GM19463 (cell line): ENCODE measurements at regions not wholly inside any gene's neighbourhood (a gene's known extent, or its start where the extent isn't known, plus 50 kb on each side); places are given as distances from the start of the nearest gene placed in this dataset.
"Not testable (repeated sequence)": the region's sequence is repeated elsewhere in the genome, so short reads cannot be mapped to it uniquely, and the experiment has no call there.

Source experiments
- ATAC-seq: cut with Tn5 transposase; IDR thresholded peaks from one replicate; pipeline ENCODE4 v1.9.1; 2021; ENCODE audit warnings: mild to moderate bottlenecking, moderate library complexity; ENCODE audit not compliant: unreplicated experiment

GRCh38 chr2:167383610-167384194 is 495.4 kb downstream of the XIRP2 start:
- ATAC-seq, result no peak

- no peak for ATAC-seq
Measured at GRCh38 chr2:167381349-167381748, 493.1 kb downstream of the XIRP2 start.

- no peak for ATAC-seq
Measured at GRCh38 chr2:167380555-167380954, 492.3 kb downstream of the XIRP2 start.

GRCh38 chr2:167380094-167380493 is 491.8 kb downstream of the XIRP2 start:
- ATAC-seq, result no peak

- ATAC-seq, result no peak
Measured at GRCh38 chr2:167369083-167369482, 480.8 kb downstream of the XIRP2 start.

GRCh38 chr2:167368371-167368770 is 480.1 kb downstream of the XIRP2 start:
- ATAC-seq, result no peak

GRCh38 chr2:167365216-167365615 is 476.9 kb downstream of the XIRP2 start:
- no peak for ATAC-seq

- ATAC-seq, result no peak
Measured at GRCh38 chr2:167361426-167361825, 473.1 kb downstream of the XIRP2 start.

- no peak for ATAC-seq
Measured at GRCh38 chr2:167355821-167356220, 467.5 kb downstream of the XIRP2 start.

GRCh38 chr2:167353605-167354280 is 465.5 kb downstream of the XIRP2 start:
- ATAC-seq, result no peak

- no peak for ATAC-seq
Measured at GRCh38 chr2:167345559-167345958, 457.3 kb downstream of the XIRP2 start.

- no peak for ATAC-seq
Measured at GRCh38 chr2:167342769-167343168, 454.5 kb downstream of the XIRP2 start.

- ATAC-seq, result no peak
Measured at GRCh38 chr2:167340322-167340721, 452.0 kb downstream of the XIRP2 start.

GRCh38 chr2:167336213-167336612 is 447.9 kb downstream of the XIRP2 start:
- ATAC-seq, result no peak

- no peak for ATAC-seq
Measured at GRCh38 chr2:167335541-167335992, 447.3 kb downstream of the XIRP2 start.

GRCh38 chr2:167334146-167334742 is 446.0 kb downstream of the XIRP2 start:
- ATAC-seq, result no peak

- no peak for ATAC-seq
Measured at GRCh38 chr2:167333245-167333644, 445.0 kb downstream of the XIRP2 start.

GRCh38 chr2:167332358-167332757 is 444.1 kb downstream of the XIRP2 start:
- no peak for ATAC-seq

- peak; percentile 67 for ATAC-seq
Measured at GRCh38 chr2:167331636-167332232, 443.5 kb downstream of the XIRP2 start.

GRCh38 chr2:167328808-167329207 is 440.5 kb downstream of the XIRP2 start:
- ATAC-seq, result not testable (repeated sequence)

- no peak for ATAC-seq
Measured at GRCh38 chr2:167322795-167323194, 434.5 kb downstream of the XIRP2 start.

GRCh38 chr2:167318581-167318980 is 430.3 kb downstream of the XIRP2 start:
- ATAC-seq, result no peak
